KMS-11 (cell line): ENCODE measurements at regions not wholly inside any gene's neighbourhood (a gene's known extent, or its start where the extent isn't known, plus 50 kb on each side); places are given as distances from the start of the nearest gene placed in this dataset.

ENCODE experiments used
- H2AFZ ChIP-seq: fragments of 200-600 bp; sonication (generic); 2 replicates; pipeline ENCODE4 v1.6.1; 2016; ENCODE audit warnings: antibody characterized with exemption, mixed run types, low read depth
- H3K27ac ChIP-seq: fragments of 200-600 bp; sonication (generic); 2 replicates; pipeline ENCODE4 v1.6.1; 2016; ENCODE audit warnings: mild to moderate bottlenecking, mixed run types
- H3K27me3 ChIP-seq: fragments of 200-600 bp; sonication (generic); 2 replicates; pipeline ENCODE4 v1.6.1; 2017; ENCODE audit warnings: mild to moderate bottlenecking, low read depth, mixed run types, moderate library complexity; ENCODE audit not compliant: insufficient read depth
- H3K36me3 ChIP-seq: fragments of 200-600 bp; sonication (generic); 2 replicates; pipeline ENCODE4 v1.6.1; 2017; ENCODE audit warnings: mild to moderate bottlenecking, mixed run types; ENCODE audit not compliant: insufficient read depth
- H3K4me1 ChIP-seq: fragments of 200-600 bp; sonication (generic); 2 replicates; pipeline ENCODE4 v1.6.1; 2016; ENCODE audit warnings: mild to moderate bottlenecking, low read depth, mixed run types; ENCODE audit not compliant: poor library complexity, severe bottlenecking
- H3K4me2 ChIP-seq: fragments of 200-600 bp; sonication (generic); 2 replicates; pipeline ENCODE4 v1.7.0; 2016; ENCODE audit warnings: mild to moderate bottlenecking, mixed run types
- H3K4me3 ChIP-seq: fragments of 200-600 bp; sonication (generic); IDR thresholded peaks from 2 replicates; pipeline ENCODE4 v1.6.1; 2017; ENCODE audit warnings: low read depth, low read length, mixed read lengths; ENCODE audit not compliant: insufficient read depth
- H3K79me2 ChIP-seq: fragments of 200-600 bp; sonication (generic); 2 replicates; pipeline ENCODE4 v1.6.1; 2016; ENCODE audit warnings: low read depth, mixed run types; ENCODE audit not compliant: insufficient read depth
- H3K9ac ChIP-seq: fragments of 200-600 bp; sonication (generic); 2 replicates; pipeline ENCODE4 v1.6.1; 2016; ENCODE audit warnings: mild to moderate bottlenecking, mixed run types
- H4K20me1 ChIP-seq: fragments of 200-600 bp; sonication (generic); 2 replicates; pipeline ENCODE4 v1.6.1; 2016; ENCODE audit warnings: mild to moderate bottlenecking, mixed run types; ENCODE audit not compliant: insufficient read depth
- CTCF ChIP-seq: fragments of 200-600 bp; sonication (generic); conservative IDR thresholded peaks from 2 replicates; pipeline ENCODE4 v1.6.1; 2017; ENCODE audit warnings: low read depth, mild to moderate bottlenecking, antibody characterized with exemption, low read length, moderate library complexity, mixed read lengths

DNA sequence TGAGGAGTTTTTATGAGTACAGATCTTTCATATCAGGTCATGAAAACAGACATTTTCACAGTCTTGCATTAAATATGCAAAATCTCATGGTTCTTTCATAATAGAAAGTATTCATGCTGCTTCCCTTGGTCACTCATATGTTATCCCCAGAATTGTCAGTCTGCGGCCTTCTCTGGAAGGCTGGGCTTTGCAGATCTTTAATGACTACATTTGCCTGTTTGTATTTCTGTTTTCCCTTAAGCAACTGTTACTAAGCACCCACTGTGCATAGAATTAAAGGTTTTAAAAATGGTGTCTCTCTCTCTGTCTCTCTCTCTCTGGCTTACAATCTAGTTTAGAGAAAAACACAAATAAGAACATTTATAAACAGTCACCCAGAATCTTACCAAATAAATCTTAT is 456.3 kb downstream of the RIT2 start:
- H3K36me3 ChIP-seq = no peaks in the 10 kb centered on the region
- no peaks in the 10 kb centered on the region for H3K4me1 ChIP-seq
- H2AFZ ChIP-seq = no peak overlapping the region
- no peaks in the 10 kb centered on the region for H4K20me1 ChIP-seq
- TF ChIP-seq CTCF = no peak
- no peak overlapping the region for H3K4me2 ChIP-seq
- no peak overlapping the region for H3K4me3 ChIP-seq
- no peak overlapping the region for H3K9ac ChIP-seq
- no peaks in the 10 kb centered on the region for H3K79me2 ChIP-seq
- no peak overlapping the region for H3K27ac ChIP-seq
- H3K27me3 ChIP-seq = no peaks in the 10 kb centered on the region

DNA sequence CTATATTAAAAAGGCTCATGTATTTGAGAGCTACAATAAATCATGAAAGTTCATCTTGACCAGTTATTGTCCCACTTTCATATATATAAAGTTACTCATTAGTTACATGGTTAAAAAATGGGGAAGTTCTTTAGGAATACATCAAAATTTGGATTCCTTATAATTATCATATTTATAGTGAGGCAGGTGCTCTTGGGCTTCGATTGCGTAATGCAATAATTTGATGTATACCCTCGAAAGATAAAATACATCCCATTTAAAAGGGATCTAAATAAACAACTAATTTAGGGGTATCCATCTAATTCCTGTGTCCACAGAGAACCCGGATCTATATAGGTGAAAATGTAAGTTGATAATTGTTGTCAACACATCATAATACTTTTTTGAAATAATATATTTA is 444.6 kb downstream of the RIT2 start:
- H3K79me2 ChIP-seq = no peaks in the 10 kb centered on the region
- no peak for TF ChIP-seq CTCF
- H3K27me3 ChIP-seq = no peaks in the 10 kb centered on the region
- H3K4me3 ChIP-seq = no peak overlapping the region
- no peaks in the 10 kb centered on the region for H3K4me1 ChIP-seq
- H3K4me2 ChIP-seq = no peak overlapping the region
- H3K27ac ChIP-seq = no peak overlapping the region
- no peak overlapping the region for H2AFZ ChIP-seq
- no peaks in the 10 kb centered on the region for H4K20me1 ChIP-seq
- no peak overlapping the region for H3K9ac ChIP-seq
- no peaks in the 10 kb centered on the region for H3K36me3 ChIP-seq

- Histone ChIP-seq H3K27me3 (no peaks in the 10 kb centered on the region), H3K79me2 (no peaks in the 10 kb centered on the region), H3K9ac (no peak overlapping the region), H3K27ac (no peak overlapping the region), H3K36me3 (no peaks in the 10 kb centered on the region), H4K20me1 (no peaks in the 10 kb centered on the region), H2AFZ (no peak overlapping the region), H3K4me2 (no peak overlapping the region), H3K4me1 (no peaks in the 10 kb centered on the region), H3K4me3 (no peak overlapping the region)
- TF ChIP-seq CTCF = no peak
Observed at GRCh38 chr18:42675810-42676209, 439.7 kb downstream of the RIT2 start.

- H3K27me3 ChIP-seq = no peaks in the 10 kb centered on the region
- H3K4me2 ChIP-seq = no peak overlapping the region
- H3K4me3 ChIP-seq = no peak overlapping the region
- H3K27ac ChIP-seq = no peak overlapping the region
- H4K20me1 ChIP-seq = no peaks in the 10 kb centered on the region
- H3K36me3 ChIP-seq = no peaks in the 10 kb centered on the region
- no peak overlapping the region for H2AFZ ChIP-seq
- no peaks in the 10 kb centered on the region for H3K79me2 ChIP-seq
- no peak for TF ChIP-seq CTCF
- H3K9ac ChIP-seq = no peak overlapping the region
- H3K4me1 ChIP-seq = no peaks in the 10 kb centered on the region
Observed at GRCh38 chr18:42683094-42683493, 432.4 kb downstream of the RIT2 start.

DNA sequence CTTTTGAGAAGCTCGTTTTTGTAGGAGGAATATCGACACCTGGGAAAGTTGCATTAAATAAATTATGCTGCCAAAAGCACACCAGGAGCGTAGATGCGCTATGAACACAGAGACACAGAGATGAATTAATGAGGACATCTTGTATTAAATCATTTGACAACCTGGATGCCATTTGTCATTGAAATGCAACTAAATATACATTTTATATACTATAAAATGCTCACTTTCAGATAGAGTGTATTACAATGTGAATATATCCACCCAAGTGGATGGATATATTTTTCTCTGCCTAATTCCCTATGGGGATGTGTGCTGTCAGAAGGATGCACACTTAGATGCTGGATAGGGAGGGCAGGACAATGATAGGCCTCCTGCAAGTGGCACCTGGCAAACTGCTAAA is 426.2 kb downstream of the RIT2 start:
- no peak overlapping the region for H3K4me2 ChIP-seq
- no peaks in the 10 kb centered on the region for H3K27me3 ChIP-seq
- no peaks in the 10 kb centered on the region for H3K79me2 ChIP-seq
- H4K20me1 ChIP-seq = no peaks in the 10 kb centered on the region
- no peaks in the 10 kb centered on the region for H3K36me3 ChIP-seq
- no peak overlapping the region for H3K9ac ChIP-seq
- H3K4me3 ChIP-seq = no peak overlapping the region
- no peak overlapping the region for H2AFZ ChIP-seq
- H3K27ac ChIP-seq = no peak overlapping the region
- no peaks in the 10 kb centered on the region for H3K4me1 ChIP-seq
- TF ChIP-seq CTCF = no peak
